ENCODE measurements at regions not wholly inside any gene's neighbourhood (a gene's known extent, or its start where the extent isn't known, plus 50 kb on each side); places are given as distances from the start of the nearest gene placed in this dataset.

DNA sequence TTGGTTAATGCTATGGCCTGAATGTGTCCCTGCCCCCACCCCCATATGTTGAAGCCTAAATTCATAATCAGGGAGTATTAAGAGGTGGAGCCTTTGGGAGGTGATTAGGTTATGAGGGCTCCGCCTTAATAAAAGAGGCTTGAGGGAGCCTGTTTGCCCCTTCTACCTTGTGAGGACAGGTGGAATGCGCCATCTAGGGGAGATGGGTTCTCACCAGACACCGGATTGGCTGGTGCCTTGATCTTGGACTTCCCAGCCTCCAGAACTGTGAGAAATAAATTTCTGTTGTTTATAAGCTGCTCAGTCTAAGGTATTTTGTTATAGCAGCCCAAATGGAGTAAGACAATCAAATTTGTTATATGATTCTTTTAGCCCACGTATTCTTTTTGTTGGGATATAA is 148.3 kb downstream of the PTCSC3 start:
- DNase-seq, result no peak

DNA sequence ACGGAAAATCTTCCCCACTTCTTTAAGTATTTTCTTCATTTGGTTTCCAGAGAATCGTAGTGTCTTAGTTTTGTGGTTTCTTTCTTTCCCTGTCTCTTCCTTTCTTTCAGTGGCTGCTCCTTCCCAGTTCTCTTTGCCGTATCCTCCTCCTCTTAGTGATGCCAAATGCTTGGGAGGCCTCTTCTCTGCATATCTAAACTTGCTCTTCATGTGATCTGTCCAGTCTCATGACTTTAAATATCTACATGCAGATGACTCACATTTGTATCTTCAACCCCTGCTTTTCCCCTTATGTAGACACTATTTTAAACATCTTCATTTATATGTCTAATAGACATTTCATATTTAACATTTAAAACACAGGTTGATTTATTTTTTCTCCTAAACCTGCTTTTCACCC is 149.2 kb downstream of the PTCSC3 start:
- no peak for DNase-seq

DNA sequence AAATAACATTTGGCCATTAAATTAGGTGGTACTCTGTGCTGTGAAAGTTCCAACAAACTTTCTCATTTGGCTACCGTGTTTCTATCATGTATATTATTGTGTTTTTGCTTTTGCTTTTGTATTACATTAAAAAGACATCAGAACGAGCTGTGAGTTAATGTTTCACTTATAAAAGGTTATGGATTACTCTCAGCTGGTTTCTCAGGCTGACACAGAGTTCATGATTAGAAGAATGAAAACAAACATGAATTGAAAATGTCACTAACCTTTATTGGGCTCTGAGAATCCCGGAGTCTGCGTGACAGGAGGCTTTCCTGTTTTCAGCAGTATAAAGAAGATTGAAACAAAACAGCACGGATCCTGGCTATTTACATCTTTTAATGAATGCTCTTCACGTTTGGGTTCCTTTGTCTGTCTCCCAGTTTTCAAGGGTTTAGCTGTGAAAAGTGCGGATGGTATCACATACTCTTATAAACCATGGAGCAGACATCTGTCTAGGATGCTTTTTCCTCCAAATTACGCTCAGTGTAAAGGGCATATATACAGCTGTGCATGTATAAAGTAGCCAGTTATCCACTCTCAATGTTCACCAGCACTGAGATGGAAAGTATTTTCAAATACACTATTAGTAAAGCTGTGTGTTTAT is 153.6 kb downstream of the PTCSC3 start:
- peak in 1 of 2 donors; percentile 56 for DNase-seq

DNA sequence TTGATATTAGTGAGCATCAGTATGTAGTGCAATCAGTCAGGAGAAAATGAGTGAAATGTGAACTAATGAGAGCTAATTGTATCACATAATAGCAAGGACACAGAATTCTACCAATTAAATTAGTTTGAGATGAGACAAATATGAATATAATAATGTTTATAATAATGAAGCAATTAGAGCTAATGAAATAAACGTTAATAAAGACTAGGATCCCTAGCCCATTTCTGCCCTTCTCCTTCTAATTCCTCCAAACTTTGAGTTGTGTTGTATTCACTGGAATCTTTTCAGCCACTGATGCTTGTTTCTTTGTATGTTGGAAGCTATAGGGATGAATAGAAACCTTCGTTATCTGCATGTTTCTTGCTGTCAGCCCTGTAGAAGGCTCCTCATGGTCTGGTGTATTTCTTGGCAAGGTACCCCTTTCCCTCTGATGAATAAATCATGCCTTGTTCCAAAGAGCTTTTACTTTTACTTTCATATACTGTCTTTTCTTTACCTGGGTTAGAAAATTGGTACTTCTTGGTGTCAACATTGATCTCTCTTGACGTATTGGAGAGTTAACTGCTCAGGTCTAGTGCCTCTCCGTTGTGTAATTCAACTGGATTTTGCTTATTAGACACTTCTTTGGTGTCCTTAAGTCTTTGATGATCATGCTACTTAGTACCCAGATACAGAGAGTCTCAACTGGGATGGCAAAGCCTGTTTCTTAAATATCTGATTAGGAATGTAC is 154.8 kb downstream of the PTCSC3 start:
- peak in 1 of 2 donors; percentile 58 for DNase-seq

DNA sequence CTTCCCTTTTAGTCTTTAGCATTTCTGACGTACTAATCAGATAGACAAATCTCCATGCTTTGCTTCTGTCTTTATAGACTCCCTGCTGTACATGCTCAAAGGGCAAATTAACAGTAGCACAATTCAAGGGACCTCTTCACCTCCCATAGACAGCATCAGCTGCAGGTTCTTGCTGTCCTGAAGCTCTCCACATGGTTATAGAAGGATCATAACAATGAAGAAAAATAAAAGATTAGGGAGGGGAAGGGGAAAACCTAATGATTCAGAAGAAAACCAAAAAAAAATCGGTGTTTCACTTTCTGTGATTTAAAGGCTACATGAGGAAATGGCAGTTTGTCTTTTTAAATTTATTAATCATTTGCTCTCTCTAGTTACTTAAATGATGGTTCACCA is 155.5 kb downstream of the PTCSC3 start:
- peak in 1 of 2 donors; percentile 59 for DNase-seq

DNA sequence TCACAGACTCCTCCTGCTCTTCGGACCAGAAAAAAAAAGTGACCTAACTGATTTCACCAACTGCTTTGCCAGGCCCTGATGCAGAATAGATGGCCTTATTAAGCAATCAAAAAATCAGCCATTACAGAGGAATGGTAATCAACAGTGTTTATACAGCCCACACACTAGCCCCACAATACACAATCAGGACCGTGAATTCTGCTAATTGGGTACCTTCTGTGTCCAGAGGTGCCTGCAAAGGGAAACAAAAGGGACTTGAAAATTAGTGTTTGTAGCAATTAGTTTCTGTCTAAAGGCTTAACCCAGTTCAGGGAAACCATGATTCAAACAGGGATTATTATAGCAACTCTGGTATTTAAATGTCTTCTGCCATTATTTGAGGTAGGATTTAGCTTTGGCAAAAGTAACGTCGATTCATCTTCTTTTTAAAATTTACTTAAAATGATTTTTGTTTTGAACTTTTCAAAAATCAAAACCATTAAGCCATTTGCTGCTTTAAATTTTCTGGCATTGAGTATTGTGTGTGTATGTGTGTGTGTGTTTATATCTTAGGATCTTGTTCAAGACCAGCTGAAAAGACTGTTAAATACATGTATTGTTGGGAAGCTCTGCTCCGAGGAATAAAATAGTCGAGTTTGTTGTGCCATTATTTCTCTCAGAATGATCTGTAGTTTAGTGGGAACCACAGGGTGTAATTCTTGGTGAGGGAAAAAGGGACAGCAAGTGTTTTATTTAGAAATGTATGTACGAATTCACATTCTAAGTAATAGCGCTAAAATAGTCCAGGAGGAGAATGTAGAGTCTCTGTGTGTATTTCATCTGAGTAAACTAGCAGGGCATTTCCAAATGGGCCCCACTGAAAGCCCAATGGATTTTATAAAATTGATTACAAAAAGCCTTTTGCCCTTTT is 156.1 kb downstream of the PTCSC3 start:
- DNase-seq, result peak in 1 of 2 donors; percentile 61

DNA sequence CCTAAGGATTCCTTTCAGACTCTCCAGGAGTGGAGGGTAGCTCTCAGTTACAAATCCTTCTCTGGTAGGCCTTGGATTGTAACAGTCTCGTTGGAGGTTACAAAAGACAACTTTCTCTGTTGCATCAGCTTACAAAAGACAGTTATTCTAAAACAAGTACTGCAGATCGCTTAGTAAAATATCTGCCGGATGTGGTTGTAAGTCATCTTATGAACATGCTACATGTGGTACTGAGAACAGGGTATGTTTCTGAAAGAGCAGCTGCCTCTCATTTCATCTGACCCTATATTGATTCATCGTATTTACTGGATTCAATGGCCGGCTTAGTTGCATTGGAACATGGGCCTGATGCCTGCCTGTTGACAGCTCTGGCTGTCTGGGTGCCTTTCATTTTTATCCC is 157.4 kb downstream of the PTCSC3 start:
- no peak for DNase-seq

DNA sequence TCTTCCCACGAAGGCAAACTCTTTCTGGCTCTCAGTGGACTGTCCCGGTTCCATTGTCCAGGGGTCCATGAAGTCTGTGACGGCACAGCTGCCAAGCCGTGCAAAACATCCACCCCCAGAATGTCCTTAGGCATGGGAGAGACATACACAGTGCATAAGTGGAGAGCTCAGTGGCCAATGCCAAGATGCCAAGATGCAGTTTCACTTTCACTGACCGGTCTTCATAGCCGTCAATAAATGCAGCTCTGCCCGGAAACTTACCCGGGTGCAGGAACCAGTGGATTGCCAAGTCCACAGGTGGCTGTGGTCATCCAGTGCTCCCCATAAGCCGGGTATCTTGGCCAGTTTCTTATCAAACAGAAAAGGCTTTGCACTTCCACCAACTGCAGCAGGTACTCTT is 162.3 kb downstream of the PTCSC3 start:
- DNase-seq, result no peak

DNA sequence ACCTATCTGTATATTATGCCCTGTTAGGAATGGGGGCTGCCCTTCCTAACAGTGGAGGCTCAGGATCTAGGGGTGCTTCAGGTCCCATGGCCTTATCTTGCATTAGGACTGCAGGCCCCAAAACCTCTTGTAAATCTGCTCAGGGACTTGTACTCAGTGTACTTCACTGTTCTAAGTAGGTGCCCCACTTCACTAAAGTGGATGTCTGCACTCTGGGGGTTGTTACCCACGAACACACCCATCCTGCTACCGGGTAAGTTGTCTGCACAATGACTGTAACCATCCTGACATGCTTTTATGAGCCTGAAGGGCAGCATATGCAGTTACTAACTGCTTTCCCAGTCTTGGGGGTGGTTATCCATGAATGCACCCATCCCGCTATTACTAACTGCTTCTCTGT is 163.0 kb downstream of the PTCSC3 start:
- DNase-seq, result no peak

DNA sequence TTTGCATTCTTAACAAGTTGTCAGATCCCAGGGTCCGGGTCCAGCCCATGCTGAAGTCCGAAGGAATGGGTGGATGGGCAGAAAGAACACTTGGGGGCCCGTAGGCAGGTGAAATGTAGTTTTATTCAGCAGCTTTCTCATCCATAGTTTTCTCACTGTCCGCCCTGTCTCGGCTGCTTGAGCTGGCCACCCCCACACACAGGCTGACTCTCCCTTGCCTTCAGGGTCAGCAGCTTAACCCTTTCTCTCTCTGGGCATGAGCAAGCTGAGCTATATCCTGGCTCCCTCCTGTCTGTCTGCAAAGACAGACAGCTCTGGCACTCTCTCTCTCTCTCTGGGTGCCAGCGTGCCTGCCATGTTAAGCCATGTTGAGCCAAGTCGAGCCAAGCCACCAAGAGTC is 163.9 kb downstream of the PTCSC3 start:
- DNase-seq, result no peak

DNA sequence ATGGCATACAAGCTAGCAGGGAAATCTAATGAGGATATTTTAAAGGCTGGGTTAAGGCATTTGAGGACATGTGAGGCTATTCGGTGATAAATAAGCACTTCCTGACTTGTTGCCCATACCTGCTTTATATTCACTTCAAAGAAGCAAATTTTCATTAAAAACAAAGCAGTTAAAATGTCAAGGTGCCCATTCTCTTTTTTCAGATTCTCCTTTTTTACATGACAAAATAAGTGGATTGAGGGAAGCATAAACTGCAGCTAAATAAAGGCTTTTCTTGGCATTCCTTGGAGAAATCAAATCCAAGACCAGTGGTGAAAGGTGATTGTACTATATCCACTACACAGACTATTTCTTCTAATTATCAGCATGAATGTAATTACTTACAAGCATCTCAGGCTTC is 166.9 kb downstream of the PTCSC3 start:
- DNase-seq, result no peak

DNA sequence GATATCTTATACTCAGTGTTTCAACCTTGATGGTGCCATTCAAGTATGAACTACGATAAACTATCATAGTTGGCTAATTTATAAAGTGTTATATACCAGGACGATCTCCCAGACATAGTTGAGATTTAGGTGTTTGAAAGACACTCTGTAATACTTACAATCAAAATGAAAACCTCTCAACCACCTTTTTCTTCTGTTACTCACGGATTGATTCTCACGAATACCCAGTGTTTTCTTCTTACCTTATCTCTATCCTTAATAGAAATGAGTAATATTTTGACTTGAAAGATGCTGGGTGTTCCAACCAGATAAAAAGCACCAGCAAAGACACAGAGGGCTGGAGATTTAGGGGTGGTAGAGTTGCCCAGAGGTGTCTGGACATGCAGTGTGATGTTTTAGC is 169.9 kb downstream of the PTCSC3 start:
- no peak for DNase-seq

DNA sequence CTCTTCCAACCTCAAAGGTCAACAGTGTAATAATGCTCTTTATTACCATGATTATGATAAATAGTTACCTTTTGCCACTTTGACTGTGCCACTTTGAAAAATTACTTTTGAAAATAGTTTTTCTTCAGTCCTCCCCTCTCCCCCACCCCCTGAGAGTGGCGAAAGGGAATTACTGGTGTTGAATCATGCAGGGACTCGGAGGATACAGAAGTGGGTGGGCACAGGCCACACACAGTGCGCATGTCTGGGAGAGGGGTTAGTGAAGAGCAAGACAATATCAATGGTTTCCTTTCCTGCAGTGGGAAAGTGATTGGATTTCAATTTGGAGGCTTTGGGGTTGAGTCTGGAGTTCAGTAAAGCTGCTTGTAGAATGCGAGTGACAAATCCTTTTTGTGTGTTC is 170.9 kb downstream of the PTCSC3 start:
- no peak for DNase-seq

DNA sequence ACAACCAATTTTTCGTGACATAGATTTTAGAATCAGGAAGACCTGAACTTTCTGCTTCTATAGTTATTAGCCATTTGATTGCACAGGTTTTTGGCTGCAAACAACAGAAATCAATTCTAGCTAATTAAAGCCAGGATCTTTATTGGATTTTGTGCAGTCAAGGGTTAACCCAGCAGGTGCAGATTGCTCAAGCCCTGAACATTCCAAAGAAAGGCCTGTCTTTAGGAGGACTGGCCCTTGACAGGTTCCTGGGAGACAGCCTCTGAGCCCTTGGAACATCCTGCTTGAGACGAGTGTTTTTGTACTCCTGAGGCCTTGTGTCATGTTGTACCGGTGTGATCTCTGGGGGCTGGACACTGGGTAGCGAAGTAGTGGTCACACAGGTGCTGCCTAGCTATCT is 174.6 kb downstream of the PTCSC3 start:
- no peak for DNase-seq

DNA sequence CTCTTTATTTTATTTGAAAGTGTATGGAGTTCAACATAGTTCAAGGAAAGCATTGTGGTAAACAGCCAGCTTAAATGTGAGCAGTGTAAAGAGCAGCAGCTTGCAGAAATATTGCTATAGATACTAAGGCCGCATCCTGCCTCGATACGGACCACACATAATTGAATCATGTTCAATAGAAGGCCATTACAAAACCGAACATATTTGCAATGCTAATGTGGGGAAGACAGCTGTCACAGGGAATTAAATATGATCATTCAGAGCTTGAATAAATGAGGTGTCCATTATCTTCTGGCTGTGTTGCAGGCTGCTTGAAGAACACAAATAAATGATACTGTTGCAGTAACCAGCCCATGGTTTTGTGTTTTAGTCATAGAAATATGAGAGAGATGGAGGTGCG is 173.2 kb downstream of the BRMS1L start:
- peak in 1 of 2 donors; percentile 34 for DNase-seq

DNA sequence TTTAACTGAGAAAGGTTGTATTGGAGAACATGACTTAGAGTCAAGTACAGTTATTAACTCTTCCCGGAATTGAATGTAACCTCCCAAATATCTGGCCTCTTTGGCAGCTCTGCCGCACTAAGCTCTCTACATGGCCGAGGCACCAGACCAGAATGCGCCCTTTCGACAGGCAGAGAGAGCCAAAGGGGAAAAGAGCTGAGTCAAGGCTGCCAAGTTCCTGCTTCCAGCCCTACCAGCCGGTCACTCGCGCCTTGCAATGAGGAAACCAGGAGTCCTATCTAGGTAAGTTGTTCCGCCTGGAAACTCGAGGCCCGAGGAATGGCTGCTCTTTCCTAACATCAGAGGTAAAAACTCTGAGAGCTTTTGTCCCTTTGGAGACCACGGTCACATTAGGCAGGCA is 172.2 kb downstream of the BRMS1L start:
- DNase-seq, result peak; percentile 21 to 42

DNA sequence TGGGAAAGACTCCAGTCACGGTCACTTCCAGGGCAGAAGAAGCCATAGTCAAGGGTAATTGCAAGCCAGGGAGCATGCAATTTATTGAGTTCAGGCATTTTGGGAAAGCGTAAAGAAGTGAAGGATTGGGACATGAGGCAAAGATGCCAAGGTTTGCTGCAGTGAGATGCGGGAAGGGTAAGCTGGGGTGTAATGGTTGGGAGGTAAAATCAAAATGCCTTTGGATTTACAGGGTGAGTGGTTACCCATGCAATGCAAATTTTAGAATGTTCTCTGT is 167.5 kb downstream of the BRMS1L start:
- DNase-seq, result no peak

DNA sequence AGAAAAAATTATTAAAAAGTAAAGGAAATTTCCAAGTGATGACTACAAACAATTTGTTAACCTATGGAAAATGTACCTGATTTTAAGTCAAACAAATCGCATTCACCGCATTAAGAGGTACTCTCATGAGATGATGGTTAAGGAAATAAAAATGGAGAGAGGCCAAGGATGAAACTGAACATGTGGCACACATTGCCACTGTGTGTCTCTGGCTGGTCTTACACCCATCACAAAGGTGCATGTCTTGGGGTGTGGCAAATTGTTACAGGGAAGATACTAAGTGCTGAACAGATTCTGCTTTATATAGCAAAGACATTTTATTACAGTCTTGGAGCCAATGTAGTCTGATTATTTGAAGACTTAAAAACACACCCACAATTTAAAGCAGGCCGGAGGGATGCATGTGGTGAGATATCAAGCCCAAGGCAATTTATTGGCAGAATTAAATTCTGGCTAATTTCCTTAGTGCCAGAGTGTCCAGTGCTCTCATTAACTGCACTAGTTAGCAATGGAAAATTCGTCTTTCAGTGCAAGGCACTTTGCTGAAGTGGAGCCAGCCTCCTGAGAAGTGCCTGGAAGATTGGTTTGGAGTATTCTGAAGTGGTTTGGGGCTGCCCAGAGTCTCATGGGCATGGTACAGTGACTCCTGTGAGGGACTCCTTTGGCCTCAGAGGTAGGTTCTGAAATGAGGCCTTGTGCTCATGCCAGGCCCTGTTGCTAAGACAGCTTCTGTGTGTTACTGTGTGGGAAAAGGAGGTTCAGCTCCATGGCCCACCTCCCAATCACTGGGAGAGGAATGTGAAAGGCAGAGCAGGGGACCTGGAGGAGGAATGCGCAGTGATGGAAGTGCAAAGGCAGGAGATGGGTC is 166.9 kb downstream of the BRMS1L start:
- DNase-seq, result peak in 1 of 2 donors; percentile 51

DNA sequence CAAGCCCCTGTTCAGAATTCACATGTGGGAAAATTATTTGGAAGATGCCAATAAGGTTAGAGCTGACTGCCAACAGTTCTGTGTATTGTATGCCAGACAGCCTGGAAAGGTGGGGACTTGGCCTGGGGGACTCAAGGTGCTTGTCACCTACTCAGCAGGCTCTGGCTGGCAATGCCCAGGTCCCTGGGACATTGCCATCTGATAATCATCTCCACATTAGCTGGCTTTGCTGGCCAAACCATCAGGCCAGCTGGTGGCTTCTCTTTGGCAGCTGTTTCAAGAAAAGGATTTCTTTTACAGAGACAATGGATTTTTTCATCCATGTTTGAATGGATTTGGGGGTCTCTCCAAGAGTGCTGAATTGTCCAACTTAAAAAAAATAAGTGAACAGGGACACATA is 165.2 kb downstream of the BRMS1L start:
- DNase-seq, result no peak

DNA sequence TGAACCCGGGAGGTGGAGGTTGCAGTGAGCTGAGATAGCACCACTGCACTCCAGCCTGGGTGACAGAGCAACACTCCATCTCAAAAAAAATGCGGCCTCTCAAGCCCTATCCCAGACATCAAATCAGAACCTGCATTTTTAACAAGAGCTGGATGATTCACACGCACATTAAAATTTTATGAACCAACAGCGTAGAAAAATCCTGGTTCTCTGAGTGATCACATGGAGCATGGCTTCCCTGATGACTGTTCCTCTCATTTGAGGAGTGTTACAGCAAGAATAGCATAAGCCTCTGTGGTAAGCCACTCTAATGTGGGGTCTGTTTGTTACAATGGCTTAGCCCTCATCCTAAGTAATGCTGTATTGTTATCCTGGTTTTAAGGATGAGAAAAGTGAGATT is 163.6 kb downstream of the BRMS1L start:
- DNase-seq, result no peak

DNA sequence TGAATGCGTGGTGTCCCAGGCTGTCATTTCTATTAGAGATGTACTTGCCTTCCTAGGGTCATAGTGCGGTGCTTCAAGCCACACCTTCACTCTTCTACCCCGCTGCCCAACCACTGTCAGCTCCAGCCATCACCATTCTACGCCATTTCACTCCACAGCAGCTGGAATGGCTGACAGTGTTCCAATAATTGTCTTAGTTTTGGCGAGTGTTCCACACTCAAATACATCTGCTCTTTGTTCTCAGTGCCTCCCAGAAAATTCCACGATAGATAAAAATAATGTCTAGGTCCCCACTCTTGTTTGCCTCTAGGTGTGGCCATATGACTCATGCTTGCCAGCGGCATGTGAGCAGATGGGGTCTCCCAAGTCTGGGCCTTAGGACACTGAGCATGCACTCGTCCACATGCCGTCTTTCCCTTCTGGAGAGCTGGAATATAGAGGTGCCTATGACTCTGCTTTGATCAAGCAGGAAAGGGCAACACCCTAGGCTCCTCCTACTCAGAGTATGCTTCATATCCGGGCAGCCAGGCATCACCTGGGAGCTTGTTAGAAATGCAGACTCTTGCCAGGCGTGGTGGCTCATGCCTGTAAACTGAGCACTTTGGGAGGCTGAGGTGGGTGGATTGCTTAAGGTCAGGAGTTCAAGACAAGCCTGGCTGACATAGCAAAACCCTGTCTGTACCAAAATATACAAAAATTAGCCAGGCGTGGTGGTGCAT is 163.0 kb downstream of the BRMS1L start:
- peak; percentile 41 to 60 for DNase-seq

DNA sequence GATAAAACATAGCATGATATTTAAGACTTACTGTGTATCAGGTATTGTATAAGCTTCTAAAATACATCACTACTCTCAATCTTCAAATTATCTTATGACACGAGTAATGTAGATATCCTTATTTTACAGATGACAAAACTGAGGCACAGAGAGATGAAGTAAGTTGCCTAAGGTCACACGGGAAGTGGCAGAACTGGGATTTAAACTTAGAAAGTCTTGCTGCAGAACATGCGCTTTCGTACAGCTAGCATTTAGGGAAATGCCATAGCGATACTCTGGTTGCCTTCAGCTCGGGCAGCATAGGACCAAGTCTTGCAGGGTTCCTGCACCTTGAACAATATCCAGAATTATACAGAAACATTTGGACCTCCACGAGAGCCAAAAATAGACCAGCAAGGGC is 162.4 kb downstream of the BRMS1L start:
- no peak for DNase-seq

All from hippocampal formation (tissue), 2 donors.